Keratinocyte (primary cell): ENCODE measurements at regions not wholly inside any gene's neighbourhood (a gene's known extent, or its start where the extent isn't known, plus 50 kb on each side); places are given as distances from the start of the nearest gene placed in this dataset.

ENCODE experiments used
- DNase-seq: peaks from one replicate; pipeline ENCODE4 v3.0.0-alpha.2; 2011; ENCODE audit warnings: low read depth, missing footprints, low spot score
- FAIRE-seq: peaks from 2 replicates; lab custom pipeline; 2011; peaks lifted over from hg19 to GRCh38; lab: Jason Lieb, UNC
- H2AFZ ChIP-seq: 2 replicates; pipeline ENCODE4 v1.6.0; 2012; ENCODE audit warnings: low read length, control low read depth, inconsistent platforms; ENCODE audit not compliant: control insufficient read depth
- H3K27ac ChIP-seq: 2 replicates; pipeline ENCODE4 v1.5.1; 2011; ENCODE audit warnings: low read length; ENCODE audit not compliant: control insufficient read depth, insufficient read depth
- H3K27me3 ChIP-seq: 3 replicates; pipeline ENCODE4 v1.6.0; 2011; ENCODE audit warnings: low read length; ENCODE audit not compliant: control insufficient read depth, insufficient read depth; ENCODE audit errors: extremely low read depth
- H3K36me3 ChIP-seq, 2 experiments: 2 replicates in 1 of 2; 3 replicates in 1 of 2; pipeline ENCODE4 v1.5.1; 2011; ENCODE audit warnings: low read length in 2 of 2, mild to moderate bottlenecking in 1 of 2; ENCODE audit not compliant: control insufficient read depth in 2 of 2, insufficient read depth in 2 of 2; ENCODE audit errors: extremely low read depth in 1 of 2
- H3K4me1 ChIP-seq: 3 replicates; pipeline ENCODE4 v1.5.1; 2011; ENCODE audit warnings: low read length; ENCODE audit not compliant: control insufficient read depth, insufficient read depth; ENCODE audit errors: extremely low read depth
- H3K4me2 ChIP-seq: 3 replicates; pipeline ENCODE4 v1.6.0; 2011; ENCODE audit warnings: low read depth, low read length; ENCODE audit not compliant: control insufficient read depth, insufficient read depth; ENCODE audit errors: extremely low read depth
- H3K4me3 ChIP-seq, 3 experiments: fragments of 200-600 bp in 1 of 3; sonication (generic) in 1 of 3; 2 replicates in 2 of 3; 3 replicates in 1 of 3; pipeline ENCODE4 v1.5.1; 2011 to 2016; ENCODE audit warnings: low read length in 3 of 3, mild to moderate bottlenecking in 3 of 3, control low read depth in 2 of 3, inconsistent platforms in 1 of 3, low read depth in 1 of 3, mixed read lengths in 1 of 3, mixed run types in 1 of 3, moderate library complexity in 1 of 3; ENCODE audit not compliant: control insufficient read depth in 2 of 3, insufficient read depth in 2 of 3; ENCODE audit errors: extremely low read depth in 1 of 3
- H3K79me2 ChIP-seq: 2 replicates; pipeline ENCODE4 v1.6.0; 2012; ENCODE audit warnings: low read length; ENCODE audit not compliant: control insufficient read depth, insufficient read depth
- H3K9ac ChIP-seq: 3 replicates; pipeline ENCODE4 v1.6.0; 2011; ENCODE audit warnings: low read length; ENCODE audit not compliant: control insufficient read depth, insufficient read depth; ENCODE audit errors: extremely low read depth
- H3K9me1 ChIP-seq: 3 replicates; pipeline ENCODE4 v1.6.0; 2011; ENCODE audit warnings: low read length; ENCODE audit not compliant: control insufficient read depth, insufficient read depth; ENCODE audit errors: extremely low read depth
- H3K9me3 ChIP-seq: 2 replicates; pipeline ENCODE4 v1.5.1; 2012; ENCODE audit warnings: low read depth, low read length; ENCODE audit not compliant: control insufficient read depth
- H4K20me1 ChIP-seq: 3 replicates; pipeline ENCODE4 v1.6.0; 2011; ENCODE audit warnings: low read length; ENCODE audit not compliant: control insufficient read depth, insufficient read depth; ENCODE audit errors: extremely low read depth
- CTCF ChIP-seq, 3 experiments: IDR thresholded peaks in 1 of 3; conservative IDR thresholded peaks in 1 of 3; optimal IDR thresholded peaks in 1 of 3; 2 replicates in 2 of 3; 3 replicates in 1 of 3; pipeline versions ENCODE3 to v1.5.1; 2011; ENCODE audit warnings: low read length in 3 of 3, mild to moderate bottlenecking in 3 of 3, moderate library complexity in 2 of 3, control low read depth in 1 of 3, inconsistent platforms in 1 of 3; ENCODE audit not compliant: insufficient read depth in 2 of 3; ENCODE audit errors: extremely low read depth in 1 of 3
- EZH2 ChIP-seq: IDR thresholded peaks from one replicate; pipeline ENCODE4 v1.6.1; 2012; ENCODE audit warnings: inconsistent platforms, mild to moderate bottlenecking, low read length, moderate library complexity
- dilution Hi-C: fragments of 300-500 bp; cut with MboI; formaldehyde crosslinking; loops from one replicate; pipeline ENCODE4 v1.7.0; 2020; ENCODE audit warnings: low sequenced_read_pairs; ENCODE audit not compliant: extremely low pct_ligation_motif_present

GRCh38 chr2:2846332-2847208, 515.5 kb upstream of the MYT1L start:
- peaks cover 6% of the 10 kb centered on the region for H3K4me1 ChIP-seq
- no peak for DNase-seq
- no peaks in the 10 kb centered on the region for H3K36me3 ChIP-seq
- H3K9ac ChIP-seq, result no peak overlapping the region
- no peak overlapping the region for H3K4me3 ChIP-seq
- H3K4me2 ChIP-seq, result no peak overlapping the region
- no peak overlapping the region for H2AFZ ChIP-seq
- H3K9me3 ChIP-seq, result no peaks in the 10 kb centered on the region
- no peak for FAIRE-seq
- H3K79me2 ChIP-seq, result no peaks in the 10 kb centered on the region
- dilution Hi-C loops, result no loop called here
- TF ChIP-seq CTCF (optimal IDR thresholded peaks at IDR 0.05 in 1 of 3, IDR thresholded peaks at IDR 0.05 in 1 of 3, conservative IDR thresholded peaks at IDR 0.05 in 1 of 3; ENCODE audit: extremely low read depth in 1 of 3, insufficient read depth in 2 of 3, low read length in 3 of 3) (peak in 2 of 3 experiments; percentile 34 to 42), EZH2 (no peak)
- no peaks in the 10 kb centered on the region for H4K20me1 ChIP-seq
- H3K27ac ChIP-seq, result no peak overlapping the region
- no peaks in the 10 kb centered on the region for H3K9me1 ChIP-seq
- H3K27me3 ChIP-seq, result no peaks in the 10 kb centered on the region

DNA sequence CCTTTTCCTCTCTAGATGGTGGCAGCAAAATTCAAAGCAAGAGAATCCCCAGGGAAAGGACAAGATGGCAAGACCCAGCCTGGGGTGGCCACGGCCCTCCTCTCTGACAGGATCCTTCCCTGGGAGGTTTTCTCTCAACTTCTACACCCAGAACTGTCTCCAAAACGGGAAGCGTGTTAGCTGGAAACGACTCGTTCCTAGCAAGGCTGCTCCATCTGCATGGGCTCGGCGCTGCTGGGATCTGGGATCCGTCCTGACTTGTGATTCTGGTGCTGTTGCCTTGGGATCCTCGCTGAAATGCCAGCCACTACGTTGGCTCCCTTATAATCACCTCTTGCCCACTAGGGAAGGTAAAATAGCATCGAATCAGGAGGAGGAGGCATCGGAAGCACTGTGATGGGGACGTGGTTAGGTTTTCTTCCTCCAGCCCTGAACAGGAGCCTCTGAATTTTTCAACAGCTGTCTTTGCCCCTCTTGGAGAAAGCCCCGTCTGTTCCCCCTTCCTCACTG, 514.8 kb upstream of the MYT1L start:
- H3K27ac ChIP-seq, result no peak overlapping the region
- no peak overlapping the region for H3K9ac ChIP-seq
- no peaks in the 10 kb centered on the region for H3K79me2 ChIP-seq
- no peaks in the 10 kb centered on the region for H3K27me3 ChIP-seq
- H3K9me1 ChIP-seq, result no peaks in the 10 kb centered on the region
- DNase-seq (no peak), FAIRE-seq (no peak)
- H3K4me2 ChIP-seq, result no peak overlapping the region
- no peaks in the 10 kb centered on the region for H4K20me1 ChIP-seq
- H2AFZ ChIP-seq, result no peak overlapping the region
- peaks cover 6% of the 10 kb centered on the region for H3K4me1 ChIP-seq
- dilution Hi-C loops, result no loop called here
- no peaks in the 10 kb centered on the region for H3K9me3 ChIP-seq
- no peaks in the 10 kb centered on the region for H3K36me3 ChIP-seq
- TF ChIP-seq EZH2, result no peak
- no peak for TF ChIP-seq CTCF (optimal IDR thresholded peaks at IDR 0.05 in 1 of 3, IDR thresholded peaks at IDR 0.05 in 1 of 3, conservative IDR thresholded peaks at IDR 0.05 in 1 of 3; ENCODE audit: extremely low read depth in 1 of 3, insufficient read depth in 2 of 3, low read length in 3 of 3)
- no peak overlapping the region for H3K4me3 ChIP-seq
